Adrenal gland (tissue), 9 donors: ENCODE measurements at regions not wholly inside any gene's neighbourhood (a gene's known extent, or its start where the extent isn't known, plus 50 kb on each side); places are given as distances from the start of the nearest gene placed in this dataset.

Experiments used
- DNase-seq, 7 donors: peaks; one replicate each; pipeline ENCODE4 v3.0.0-alpha.2; 2019 to 2020
- H3K27ac ChIP-seq, 5 donors: fragments of 200-600 bp; sonication (generic) in 4 of 5; 1 replicate in 3 of 5; 2 replicates in 2 of 5; pipeline versions ENCODE4 v1.5.1 to v1.8.0; 2016 to 2020; ENCODE audit warnings: mild to moderate bottlenecking in 1 of 5
- H3K27me3 ChIP-seq: fragments of 200-600 bp; 2 replicates; pipeline ENCODE4 v1.8.0; 2021
- H3K36me3 ChIP-seq, 2 donors: fragments of 200-600 bp; replicated peaks in 1 of 2; 1 replicate in 1 of 2; 2 replicates in 1 of 2; pipeline versions ENCODE4 v1.5.1 to v1.8.0; 2018 to 2022
- H3K4me1 ChIP-seq, 2 donors: fragments of 200-600 bp; replicated peaks in 1 of 2; 1 replicate in 1 of 2; 2 replicates in 1 of 2; pipeline versions ENCODE4 v1.5.1 to v1.8.0; 2018 to 2021
- H3K4me3 ChIP-seq, 4 donors: fragments of 200-600 bp; sonication (generic) in 3 of 4; one replicate each; pipeline ENCODE4 v1.5.1; 2016 to 2018
- H3K9me3 ChIP-seq, 3 donors: fragments of 200-600 bp; sonication (generic) in 1 of 3; replicated peaks in 1 of 3; 1 replicate in 2 of 3; 2 replicates in 1 of 3; pipeline versions ENCODE4 v1.5.1 to v1.8.0; 2016 to 2021
- POLR2A ChIP-seq, 2 donors: fragments of 450-650 bp; IDR thresholded peaks; one replicate each; pipeline ENCODE4 v1.6.1; 2017; ENCODE audit warnings: antibody characterized with exemption in 2 of 2, mild to moderate bottlenecking in 2 of 2, moderate library complexity in 1 of 2
- WGBS, 4 donors: extraction: QIAGEN DNeasy Blood & Tissue Kit in 2 of 4; methylation state at CpG; one replicate each; pipeline versions ENCODE4 v1.1.5 to v1.1.7; 2013 to 2017; 5-methylcytosine and 5-hydroxymethylcytosine counted together
- intact Hi-C, 2 donors: fragments of 100-400 bp; cut with DNase I; formaldehyde crosslinking; loops; one replicate each; pipeline versions ENCODE4 v1.14.1 to v1.15.0; 2022 to 2023
- TF ChIP-seq, protein P1 (sequence below), 6 experiments: fragments of 450-650 bp in 4 of 6; fragments of 200-600 bp in 2 of 6; sonication (generic) in 1 of 6; IDR thresholded peaks; 1 replicate in 5 of 6; 2 replicates in 1 of 6; pipeline versions ENCODE4 v1.5.1 to v1.8.0; 2016 to 2021; ENCODE audit warnings: antibody characterized with exemption in 6 of 6, mild to moderate bottlenecking in 2 of 6, moderate library complexity in 1 of 6
- donor health status: healthy with polysubstance abuse.
- donor health status: Bipolar disorder and iron deficiency.
- donor health status: DM: yes; HTN: yes; CAD: no.
- donor health status: DM: no; HTN: no; CAD: no.
- donor health status: DM: no; HTN: no; CAD: no.

DNA sequence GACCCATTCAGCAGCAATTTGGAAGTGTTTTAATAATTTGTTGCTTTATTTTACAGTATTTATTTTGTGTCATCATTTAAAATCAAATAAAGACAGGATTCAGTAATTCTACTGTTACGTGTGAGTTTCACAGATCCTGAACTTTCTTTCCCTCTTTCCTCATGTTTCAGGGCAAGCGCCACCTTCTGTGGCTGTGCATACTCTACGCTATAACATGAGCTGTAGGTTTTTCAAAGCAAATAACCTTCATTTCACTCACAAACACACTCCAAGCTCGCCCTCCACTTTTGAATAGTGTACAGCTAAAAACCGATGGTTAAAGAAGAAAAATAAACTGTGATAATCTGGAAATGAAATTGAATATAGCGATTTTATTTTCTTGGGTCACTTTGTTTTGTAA lies 753.3 kb downstream of the OLFM4 start:
- intact Hi-C loops: no loop called here
- no peaks in the 10 kb centered on the region for H3K4me1 ChIP-seq
- DNase-seq: no peak
- 14 to 18% (median 14%) methylated on average over 6 of the region's 6 CpGs for WGBS, 4 donors
- H3K36me3 ChIP-seq: no peaks in the 10 kb centered on the region
- H3K27me3 ChIP-seq: no peaks in the 10 kb centered on the region
- no peak overlapping the region for H3K4me3 ChIP-seq
- TF ChIP-seq POLR2A (IDR thresholded peaks at IDR 0.05): no peak
- TF ChIP-seq, protein P1, sequence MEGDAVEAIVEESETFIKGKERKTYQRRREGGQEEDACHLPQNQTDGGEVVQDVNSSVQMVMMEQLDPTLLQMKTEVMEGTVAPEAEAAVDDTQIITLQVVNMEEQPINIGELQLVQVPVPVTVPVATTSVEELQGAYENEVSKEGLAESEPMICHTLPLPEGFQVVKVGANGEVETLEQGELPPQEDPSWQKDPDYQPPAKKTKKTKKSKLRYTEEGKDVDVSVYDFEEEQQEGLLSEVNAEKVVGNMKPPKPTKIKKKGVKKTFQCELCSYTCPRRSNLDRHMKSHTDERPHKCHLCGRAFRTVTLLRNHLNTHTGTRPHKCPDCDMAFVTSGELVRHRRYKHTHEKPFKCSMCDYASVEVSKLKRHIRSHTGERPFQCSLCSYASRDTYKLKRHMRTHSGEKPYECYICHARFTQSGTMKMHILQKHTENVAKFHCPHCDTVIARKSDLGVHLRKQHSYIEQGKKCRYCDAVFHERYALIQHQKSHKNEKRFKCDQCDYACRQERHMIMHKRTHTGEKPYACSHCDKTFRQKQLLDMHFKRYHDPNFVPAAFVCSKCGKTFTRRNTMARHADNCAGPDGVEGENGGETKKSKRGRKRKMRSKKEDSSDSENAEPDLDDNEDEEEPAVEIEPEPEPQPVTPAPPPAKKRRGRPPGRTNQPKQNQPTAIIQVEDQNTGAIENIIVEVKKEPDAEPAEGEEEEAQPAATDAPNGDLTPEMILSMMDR (IDR thresholded peaks at IDR 0.05): no peak
- H3K9me3 ChIP-seq: no peaks in the 10 kb centered on the region
- H3K27ac ChIP-seq: no peak overlapping the region

- no peaks in the 10 kb centered on the region for H3K9me3 ChIP-seq
- no peaks in the 10 kb centered on the region for H3K36me3 ChIP-seq
- no peaks in the 10 kb centered on the region for H3K27me3 ChIP-seq
- no peaks in the 10 kb centered on the region for H3K4me1 ChIP-seq
- H3K4me3 ChIP-seq: peak overlapping the region in 1 of 4 donors; percentile 27
- intact Hi-C loops: no loop called here
- WGBS, 4 donors: 1 to 3% (median 1%) methylated on average over 9 of the region's 9 CpGs
- H3K27ac ChIP-seq: no peak overlapping the region
- TF ChIP-seq, protein P1 (IDR thresholded peaks at IDR 0.05): peak; percentile 43 to 75 (median 58)
- no peak for TF ChIP-seq POLR2A (IDR thresholded peaks at IDR 0.05)
- DNase-seq: peak; percentile 18 to 57 (median 28)
These were observed 753.9 kb downstream of the OLFM4 start for GRCh38 chr13:53782488-53782961.

GRCh38 chr13:53783471-53783870 lies 754.9 kb downstream of the OLFM4 start:
- Histone ChIP-seq H3K9me3 (no peaks in the 10 kb centered on the region), H3K27me3 (no peaks in the 10 kb centered on the region), H3K36me3 (no peaks in the 10 kb centered on the region), H3K4me1 (no peaks in the 10 kb centered on the region), H3K4me3 (no peak overlapping the region), H3K27ac (no peak overlapping the region)
- no peak for DNase-seq
- no peak for TF ChIP-seq POLR2A (IDR thresholded peaks at IDR 0.05)
- TF ChIP-seq, protein P1 (IDR thresholded peaks at IDR 0.05): no peak
- WGBS, 4 donors: 67 to 80% (median 68%) methylated on average over 4 to 10 of the region's 10 CpGs
- intact Hi-C loops: no loop called here

GRCh38 chr13:53788286-53788685 lies 759.7 kb downstream of the OLFM4 start:
- no peak for DNase-seq
- TF ChIP-seq, protein P1 (IDR thresholded peaks at IDR 0.05): no peak
- TF ChIP-seq POLR2A (IDR thresholded peaks at IDR 0.05): no peak
- Histone ChIP-seq H3K9me3 (no peaks in the 10 kb centered on the region), H3K27me3 (no peaks in the 10 kb centered on the region), H3K36me3 (no peaks in the 10 kb centered on the region), H3K27ac (no peak overlapping the region), H3K4me3 (no peak overlapping the region), H3K4me1 (no peaks in the 10 kb centered on the region)
- intact Hi-C loops: no loop called here
- WGBS, 4 donors: 38 to 47% (median 45%) methylated on average over 3 of the region's 3 CpGs
